ENCODE measurements at regions not wholly inside any gene's neighbourhood (a gene's known extent, or its start where the extent isn't known, plus 50 kb on each side); places are given as distances from the start of the nearest gene placed in this dataset.

- Histone ChIP-seq H3K9me3 (no peaks in the 10 kb centered on the region), H3K4me1 (no peaks in the 10 kb centered on the region), H3K4me3 (no peak overlapping the region), H3K27ac (no peak overlapping the region), H3K27me3 (ENCODE audit: insufficient read depth in 3 of 3, low read length in 2 of 3) (no peaks in the 10 kb centered on the region), H3K36me3 (ENCODE audit: insufficient read depth in 1 of 2, low read depth in 1 of 2) (no peaks in the 10 kb centered on the region)
- 87 to 93% (median 93%) methylated on average over 2 of the region's 2 CpGs for WGBS, 3 donors
- no peak for TF ChIP-seq CTCF (IDR thresholded peaks at IDR 0.05)
- intact Hi-C loops (cut with DNase I) = no loop called here
- ATAC-seq (no peak), DNase-seq (no peak)
Observed at GRCh38 chr2:58515827-58516573, 274.9 kb upstream of the FANCL start.

GRCh38 chr2:58514252-58514651 lies 273.1 kb upstream of the FANCL start:
- TF ChIP-seq CTCF (IDR thresholded peaks at IDR 0.05) = no peak
- no peaks in the 10 kb centered on the region for H3K4me1 ChIP-seq
- H3K36me3 ChIP-seq (ENCODE audit: insufficient read depth in 1 of 2, low read depth in 1 of 2) = no peaks in the 10 kb centered on the region
- intact Hi-C loops (cut with DNase I) = no loop called here
- no peak overlapping the region for H3K27ac ChIP-seq
- H3K4me3 ChIP-seq = no peak overlapping the region
- ATAC-seq = no peak
- H3K27me3 ChIP-seq (ENCODE audit: insufficient read depth in 3 of 3, low read length in 2 of 3) = no peaks in the 10 kb centered on the region
- H3K9me3 ChIP-seq = no peaks in the 10 kb centered on the region
- no peak for DNase-seq

- WGBS, 3 donors = 85 to 100% (median 87%) methylated on average over 1 of the region's 1 CpG
Observed at GRCh38 chr2:58512878-58513277, 271.8 kb upstream of the FANCL start.

GRCh38 chr2:58508006-58508405 lies 266.9 kb upstream of the FANCL start:
- intact Hi-C loops (cut with DNase I) = no loop called here
- no peaks in the 10 kb centered on the region for H3K9me3 ChIP-seq
- peaks cover 0 to 3% (median 0%) of the 10 kb centered on the region in 3 donors for H3K27me3 ChIP-seq (ENCODE audit: insufficient read depth in 3 of 3, low read length in 2 of 3)
- 80 to 84% (median 82%) methylated on average over 4 of the region's 4 CpGs for WGBS, 3 donors
- H3K36me3 ChIP-seq (ENCODE audit: insufficient read depth in 1 of 2, low read depth in 1 of 2) = no peaks in the 10 kb centered on the region
- no peak overlapping the region for H3K4me3 ChIP-seq
- H3K4me1 ChIP-seq = no peaks in the 10 kb centered on the region
- no peak for DNase-seq
- ATAC-seq = no peak
- H3K27ac ChIP-seq = no peak overlapping the region
- no peak for TF ChIP-seq CTCF (IDR thresholded peaks at IDR 0.05)

More at GRCh38 chr2:58512878-58513277, 271.8 kb upstream of the FANCL start:
- H3K4me3 ChIP-seq = no peak overlapping the region
- no peak overlapping the region for H3K27ac ChIP-seq
- intact Hi-C loops (cut with DNase I) = no loop called here
- ATAC-seq = no peak
- H3K9me3 ChIP-seq = no peaks in the 10 kb centered on the region
- H3K36me3 ChIP-seq (ENCODE audit: insufficient read depth in 1 of 2, low read depth in 1 of 2) = no peaks in the 10 kb centered on the region
- no peaks in the 10 kb centered on the region for H3K4me1 ChIP-seq
- TF ChIP-seq CTCF (IDR thresholded peaks at IDR 0.05) = no peak
- H3K27me3 ChIP-seq (ENCODE audit: insufficient read depth in 3 of 3, low read length in 2 of 3) = no peaks in the 10 kb centered on the region
- no peak for DNase-seq

- intact Hi-C loops (cut with DNase I) = no loop called here
- Histone ChIP-seq H3K9me3 (no peaks in the 10 kb centered on the region), H3K27ac (no peak overlapping the region), H3K4me3 (no peak overlapping the region), H3K4me1 (no peaks in the 10 kb centered on the region), H3K27me3 (ENCODE audit: insufficient read depth in 3 of 3, low read length in 2 of 3) (peaks cover 0 to 3% (median 3%) of the 10 kb centered on the region in 3 donors), H3K36me3 (ENCODE audit: insufficient read depth in 1 of 2, low read depth in 1 of 2) (no peaks in the 10 kb centered on the region)
- no peak for TF ChIP-seq CTCF (IDR thresholded peaks at IDR 0.05)
- 81 to 89% (median 81%) methylated on average over 1 of the region's 1 CpG for WGBS, 3 donors
- no peak for ATAC-seq
- DNase-seq = no peak
Observed at GRCh38 chr2:58503918-58504317, 262.8 kb upstream of the FANCL start.
